HG03103 (cell line): ENCODE measurements at regions not wholly inside any gene's neighbourhood (a gene's known extent, or its start where the extent isn't known, plus 50 kb on each side); places are given as distances from the start of the nearest gene placed in this dataset.

ENCODE experiments used
- ATAC-seq: cut with Tn5 transposase; IDR thresholded peaks from one replicate; pipeline ENCODE4 v1.9.1; 2021; ENCODE audit warnings: low read depth; ENCODE audit not compliant: unreplicated experiment

- ATAC-seq: no peak
Measured at GRCh38 chr2:43039376-43040080, 186.9 kb downstream of the ZFP36L2 start.

GRCh38 chr2:43038696-43039094 is 187.7 kb downstream of the ZFP36L2 start:
- ATAC-seq: no peak

- no peak for ATAC-seq
Measured at GRCh38 chr2:43038034-43038695, 188.2 kb downstream of the ZFP36L2 start.

GRCh38 chr2:43035922-43036321 is 190.5 kb downstream of the ZFP36L2 start:
- no peak for ATAC-seq

GRCh38 chr2:43034921-43035320 is 191.5 kb downstream of the ZFP36L2 start:
- ATAC-seq: no peak

- ATAC-seq: no peak
Measured at GRCh38 chr2:43034242-43034619, 192.2 kb downstream of the ZFP36L2 start.

GRCh38 chr2:43033466-43034241 is 192.8 kb downstream of the ZFP36L2 start:
- no peak for ATAC-seq

- ATAC-seq: no peak
Measured at GRCh38 chr2:43033016-43033270, 193.5 kb downstream of the ZFP36L2 start.

- no peak for ATAC-seq
Measured at GRCh38 chr2:43032213-43033015, 194.0 kb downstream of the ZFP36L2 start.

- ATAC-seq: no peak
Measured at GRCh38 chr2:43031471-43032212, 194.8 kb downstream of the ZFP36L2 start.

GRCh38 chr2:43030551-43031307 is 195.7 kb downstream of the ZFP36L2 start:
- ATAC-seq: no peak

GRCh38 chr2:43029186-43029585 is 197.2 kb downstream of the ZFP36L2 start:
- ATAC-seq: no peak

- ATAC-seq: no peak
Measured at GRCh38 chr2:43028188-43028587, 198.2 kb downstream of the ZFP36L2 start.

GRCh38 chr2:43027097-43027873 is 199.1 kb downstream of the ZFP36L2 start:
- ATAC-seq: no peak

GRCh38 chr2:43026426-43027096 is 199.8 kb downstream of the ZFP36L2 start:
- no peak for ATAC-seq

- no peak for ATAC-seq
Measured at GRCh38 chr2:43025709-43026295, 200.6 kb downstream of the ZFP36L2 start.

- ATAC-seq: no peak
Measured at GRCh38 chr2:43024515-43025011, 201.8 kb downstream of the ZFP36L2 start.
